ENCODE measurements at regions not wholly inside any gene's neighbourhood (a gene's known extent, or its start where the extent isn't known, plus 50 kb on each side); places are given as distances from the start of the nearest gene placed in this dataset.

GRCh38 chr3:15974647-15975046, 176.9 kb upstream of the ANKRD28 start:
- peak; percentile 31 for TF ChIP-seq CTCF (IDR thresholded peaks at IDR 0.05; ENCODE audit: control insufficient read depth, extremely low read depth, insufficient read depth)
- H3K4me3 ChIP-seq (ENCODE audit: low read depth, low read length) = no peak overlapping the region
- no peak for DNase-seq (ENCODE audit: low read depth)

- H3K4me3 ChIP-seq (ENCODE audit: low read depth, low read length) = no peak overlapping the region
- DNase-seq (ENCODE audit: low read depth) = no peak
- TF ChIP-seq CTCF (IDR thresholded peaks at IDR 0.05; ENCODE audit: control insufficient read depth, extremely low read depth, insufficient read depth) = no peak
Observed at GRCh38 chr3:15976524-15976923, 178.7 kb upstream of the ANKRD28 start.

GRCh38 chr3:15977090-15977489, 179.3 kb upstream of the ANKRD28 start:
- no peak overlapping the region for H3K4me3 ChIP-seq (ENCODE audit: low read depth, low read length)
- no peak for TF ChIP-seq CTCF (IDR thresholded peaks at IDR 0.05; ENCODE audit: control insufficient read depth, extremely low read depth, insufficient read depth)
- no peak for DNase-seq (ENCODE audit: low read depth)

- TF ChIP-seq CTCF (IDR thresholded peaks at IDR 0.05; ENCODE audit: control insufficient read depth, extremely low read depth, insufficient read depth) = no peak
- no peak for DNase-seq (ENCODE audit: low read depth)
- no peak overlapping the region for H3K4me3 ChIP-seq (ENCODE audit: low read depth, low read length)
Observed at GRCh38 chr3:15977598-15978232, 179.9 kb upstream of the ANKRD28 start.

- no peak for DNase-seq (ENCODE audit: low read depth)
- no peak for TF ChIP-seq CTCF (IDR thresholded peaks at IDR 0.05; ENCODE audit: control insufficient read depth, extremely low read depth, insufficient read depth)
- no peak overlapping the region for H3K4me3 ChIP-seq (ENCODE audit: low read depth, low read length)
Observed at GRCh38 chr3:15978801-15979200, 181.0 kb upstream of the ANKRD28 start.

- H3K4me3 ChIP-seq (ENCODE audit: low read depth, low read length) = no peak overlapping the region
- DNase-seq (ENCODE audit: low read depth) = peak; percentile 30
- no peak for TF ChIP-seq CTCF (IDR thresholded peaks at IDR 0.05; ENCODE audit: control insufficient read depth, extremely low read depth, insufficient read depth)
Observed at GRCh38 chr3:15979495-15979894, 181.7 kb upstream of the ANKRD28 start.

GRCh38 chr3:15979900-15980299, 182.1 kb upstream of the ANKRD28 start:
- no peak for DNase-seq (ENCODE audit: low read depth)
- no peak for TF ChIP-seq CTCF (IDR thresholded peaks at IDR 0.05; ENCODE audit: control insufficient read depth, extremely low read depth, insufficient read depth)
- H3K4me3 ChIP-seq (ENCODE audit: low read depth, low read length) = no peak overlapping the region

Data from LNCaP clone FGC (cell line).